B cell (primary cell): ENCODE measurements at regions not wholly inside any gene's neighbourhood (a gene's known extent, or its start where the extent isn't known, plus 50 kb on each side); places are given as distances from the start of the nearest gene placed in this dataset.

Experiments used
- ATAC-seq: fragments of 200-7000 bp; cut with Tn5 transposase; one replicate; pipeline ENCODE4 v1.10.0; 2021; ENCODE audit warnings: low read depth, mild to moderate bottlenecking, moderate number of reproducible peaks, moderate library complexity
- CTCF ChIA-PET: fragments of 350-600 bp; sonication (Branson Sonifier 250); formaldehyde crosslinking; loops from one replicate; lab custom pipeline; 2021; ENCODE audit warnings: antibody characterized with exemption, inconsistent platforms; lab: Charles Lee
- POLR2A ChIA-PET: fragments of 350-600 bp; sonication (Branson Sonifier 250); formaldehyde crosslinking; loops from one replicate; lab custom pipeline; 2021; ENCODE audit warnings: antibody characterized with exemption; lab: Charles Lee
- DNase-seq: peaks from one replicate; pipeline ENCODE4 v3.0.0; 2013
- H2AFZ ChIP-seq: 2 replicates; pipeline ENCODE4 v1.6.1; 2012; ENCODE audit warnings: mild to moderate bottlenecking, low read depth, low read length; ENCODE audit not compliant: insufficient read depth, poor library complexity, severe bottlenecking
- H3K27ac ChIP-seq, 2 donors: 1 replicate in 1 of 2; 2 replicates in 1 of 2; pipeline ENCODE4 v1.5.1; 2012 to 2013; ENCODE audit warnings: low read length in 2 of 2, mild to moderate bottlenecking in 2 of 2, moderate library complexity in 1 of 2
- H3K27me3 ChIP-seq, 4 experiments: fragments of 200-600 bp in 1 of 4; sonication (generic) in 1 of 4; replicated peaks in 1 of 4; 1 replicate in 2 of 4; 2 replicates in 2 of 4; pipeline versions ENCODE4 v1.6.1 to v1.7.0; 2013 to 2016; ENCODE audit warnings: low read length in 3 of 4, mild to moderate bottlenecking in 2 of 4, mixed read lengths in 1 of 4, moderate library complexity in 1 of 4; ENCODE audit not compliant: insufficient read depth in 4 of 4, control insufficient read depth in 3 of 4; ENCODE audit errors: control extremely low read depth in 1 of 4
- H3K36me3 ChIP-seq, 2 experiments: replicated peaks in 1 of 2; 1 replicate in 1 of 2; 2 replicates in 1 of 2; pipeline versions ENCODE4 v1.6.1 to v1.7.1; 2013; ENCODE audit warnings: low read length in 1 of 2; ENCODE audit not compliant: insufficient read depth in 2 of 2, control insufficient read depth in 1 of 2; ENCODE audit errors: control extremely low read depth in 1 of 2, extremely low read depth in 1 of 2
- H3K4me1 ChIP-seq, 2 donors: fragments of 200-600 bp in 1 of 2; sonication (generic) in 1 of 2; 1 replicate in 1 of 2; 2 replicates in 1 of 2; pipeline versions ENCODE4 v1.5.1 to v1.6.1; 2013 to 2017; ENCODE audit warnings: low read length in 2 of 2; ENCODE audit not compliant: control insufficient read depth in 2 of 2, insufficient read depth in 2 of 2
- H3K4me2 ChIP-seq: replicated peaks from 2 replicates; pipeline ENCODE3; 2012; ENCODE audit warnings: mild to moderate bottlenecking, low read depth, low read length; ENCODE audit not compliant: poor library complexity, severe bottlenecking
- H3K4me3 ChIP-seq, 5 experiments: fragments of 200-600 bp in 1 of 5; sonication (generic) in 1 of 5; 1 replicate in 3 of 5; 2 replicates in 2 of 5; pipeline versions ENCODE4 v1.5.1 to v1.7.0; 2011 to 2016; ENCODE audit warnings: low read length in 4 of 5, mild to moderate bottlenecking in 4 of 5, low read depth in 2 of 5, control low read depth in 1 of 5, moderate library complexity in 1 of 5; ENCODE audit not compliant: insufficient read depth in 1 of 5; ENCODE audit errors: control extremely low read depth in 1 of 5, extremely low read depth in 1 of 5
- H3K79me2 ChIP-seq: fragments of 200-600 bp; sonication (generic); one replicate; pipeline ENCODE4 v1.6.0; 2016; ENCODE audit warnings: low read length; ENCODE audit not compliant: control insufficient read depth, insufficient read depth
- H3K9ac ChIP-seq: fragments of 200-600 bp; sonication (generic); 2 replicates; pipeline ENCODE4 v1.6.1; 2017; ENCODE audit warnings: mild to moderate bottlenecking, low read length, moderate library complexity
- H3K9me3 ChIP-seq, 3 donors: one replicate each; pipeline versions ENCODE4 v1.6.1 to v1.7.1; 2013; ENCODE audit warnings: low read length in 2 of 3; ENCODE audit not compliant: control insufficient read depth in 2 of 3, insufficient read depth in 1 of 3; ENCODE audit errors: control extremely low read depth in 1 of 3
- H4K20me1 ChIP-seq: 2 replicates; pipeline ENCODE4 v1.6.0; 2012; ENCODE audit warnings: mild to moderate bottlenecking, low read length; ENCODE audit not compliant: insufficient read depth, control insufficient read depth, poor library complexity, severe bottlenecking
- H3K27ac Mint-ChIP-seq: one replicate; pipeline ENCODE4 v1.8.0; 2021; ENCODE audit warnings: mixed read lengths
- H3K27me3 Mint-ChIP-seq: one replicate; pipeline ENCODE4 v1.8.0; 2021; ENCODE audit warnings: mixed read lengths
- H3K4me1 Mint-ChIP-seq: one replicate; pipeline ENCODE4 v1.8.0; 2021; ENCODE audit warnings: mixed read lengths
- H3K4me3 Mint-ChIP-seq: one replicate; pipeline ENCODE4 v1.8.0; 2021; ENCODE audit warnings: mixed read lengths
- H3K9me3 Mint-ChIP-seq: one replicate; pipeline ENCODE4 v1.8.0; 2022; ENCODE audit warnings: mixed read lengths; ENCODE audit not compliant: insufficient read depth
- CTCF ChIP-seq: fragments of 200-600 bp; IDR thresholded peaks from one replicate; pipeline ENCODE4 v1.8.0; 2022; ENCODE audit warnings: antibody characterized with exemption, mild to moderate bottlenecking
- EZH2 ChIP-seq: IDR thresholded peaks from 2 replicates; pipeline ENCODE4 v1.6.1; 2012; ENCODE audit warnings: borderline replicate concordance, low read depth, mild to moderate bottlenecking, moderate library complexity, low read length; ENCODE audit not compliant: insufficient read depth, poor library complexity, severe bottlenecking
- WGBS: methylation state at CpG from one replicate; pipeline ENCODE4 v1.1.5; 2013; ENCODE audit warnings: missing lambda C conversion rate; ENCODE audit not compliant: insufficient coverage; 5-methylcytosine and 5-hydroxymethylcytosine counted together
- intact Hi-C: fragments of 100-400 bp; cut with micrococcal nuclease; formaldehyde crosslinking; loops from one replicate; pipeline ENCODE4 v1.10.0; 2022

- Histone ChIP-seq H3K9me3 (no peaks in the 10 kb centered on the region), H3K27ac (no peak overlapping the region), H4K20me1 (no peaks in the 10 kb centered on the region), H3K4me3 (no peak overlapping the region), H3K27me3 (no peaks in the 10 kb centered on the region), H3K79me2 (no peaks in the 10 kb centered on the region), H3K4me1 (no peaks in the 10 kb centered on the region), H3K36me3 (no peaks in the 10 kb centered on the region), H2AFZ (no peak overlapping the region), H3K9ac (no peak overlapping the region), H3K4me2 (no peak overlapping the region)
- CTCF ChIA-PET: no interaction called here
- POLR2A ChIA-PET: no interaction called here
- Mint-ChIP-seq H3K4me3 (no peak overlapping the region), H3K4me1 (no peaks in the 10 kb centered on the region), H3K27me3 (no peaks in the 10 kb centered on the region), H3K9me3 (peaks cover 3% of the 10 kb centered on the region), H3K27ac (no peak overlapping the region)
- TF ChIP-seq CTCF: no peak
- no peak for TF ChIP-seq EZH2
- ATAC-seq: no peak
- DNase-seq: no peak
- intact Hi-C loops: no loop called here
- no CpG with 5 or more reads among the region's 2 CpGs for WGBS
These were observed 583.4 kb upstream of the DPPA4 start for GRCh38 chr3:109920749-109921148.

GRCh38 chr3:109921509-109921908 is 584.2 kb upstream of the DPPA4 start:
- TF ChIP-seq CTCF (no peak), EZH2 (no peak)
- 83% methylated on average over 5 of the region's 5 CpGs for WGBS

More at GRCh38 chr3:109921509-109921908, 584.2 kb upstream of the DPPA4 start:
- Mint-ChIP-seq H3K4me1 (no peaks in the 10 kb centered on the region), H3K9me3 (peaks cover 3% of the 10 kb centered on the region), H3K4me3 (no peak overlapping the region), H3K27me3 (no peaks in the 10 kb centered on the region), H3K27ac (no peak overlapping the region)
- no peaks in the 10 kb centered on the region for H3K27me3 ChIP-seq
- H3K4me1 ChIP-seq: no peaks in the 10 kb centered on the region
- no peak overlapping the region for H3K27ac ChIP-seq
- H2AFZ ChIP-seq: no peak overlapping the region
- no peak overlapping the region for H3K4me3 ChIP-seq
- no peak overlapping the region for H3K4me2 ChIP-seq
- intact Hi-C loops: no loop called here
- no peak for ATAC-seq
- no peak overlapping the region for H3K9ac ChIP-seq
- ChIA-PET CTCF (no interaction called here), POLR2A (no interaction called here)
- H3K9me3 ChIP-seq: peaks cover 0 to 3% (median 0%) of the 10 kb centered on the region in 3 donors
- H4K20me1 ChIP-seq: no peaks in the 10 kb centered on the region
- DNase-seq: no peak
- H3K36me3 ChIP-seq: no peaks in the 10 kb centered on the region
- H3K79me2 ChIP-seq: no peaks in the 10 kb centered on the region
